GM18519 (cell line): ENCODE measurements at regions not wholly inside any gene's neighbourhood (a gene's known extent, or its start where the extent isn't known, plus 50 kb on each side); places are given as distances from the start of the nearest gene placed in this dataset.

Experiments
- ATAC-seq: cut with Tn5 transposase; IDR thresholded peaks from one replicate; pipeline ENCODE4 v1.9.1; 2021; ENCODE audit warnings: mild to moderate bottlenecking, moderate library complexity; ENCODE audit not compliant: unreplicated experiment, low FRiP score

- ATAC-seq = no peak
Observed at GRCh38 chr2:16023506-16024360, 83.4 kb downstream of the MYCN start.

GRCh38 chr2:16022548-16023240 is 82.3 kb downstream of the MYCN start:
- ATAC-seq = no peak

GRCh38 chr2:16021611-16022363 is 81.4 kb downstream of the MYCN start:
- ATAC-seq = no peak

- no peak for ATAC-seq
Observed at GRCh38 chr2:16020389-16021008, 80.1 kb downstream of the MYCN start.

- no peak for ATAC-seq
Observed at GRCh38 chr2:16019617-16020351, 79.4 kb downstream of the MYCN start.

- ATAC-seq = no peak
Observed at GRCh38 chr2:16019060-16019480, 78.7 kb downstream of the MYCN start.

GRCh38 chr2:16018277-16019059 is 78.1 kb downstream of the MYCN start:
- no peak for ATAC-seq

GRCh38 chr2:16016282-16016681 is 75.9 kb downstream of the MYCN start:
- ATAC-seq = no peak

- no peak for ATAC-seq
Observed at GRCh38 chr2:16015903-16016265, 75.5 kb downstream of the MYCN start.

GRCh38 chr2:16015210-16015902 is 75.0 kb downstream of the MYCN start:
- no peak for ATAC-seq

GRCh38 chr2:16014802-16015201 is 74.5 kb downstream of the MYCN start:
- ATAC-seq = no peak

GRCh38 chr2:16014041-16014787 is 73.9 kb downstream of the MYCN start:
- ATAC-seq = no peak

GRCh38 chr2:16013359-16013911 is 73.1 kb downstream of the MYCN start:
- ATAC-seq = no peak

GRCh38 chr2:16012626-16013358 is 72.4 kb downstream of the MYCN start:
- no peak for ATAC-seq

- no peak for ATAC-seq
Observed at GRCh38 chr2:16012029-16012596, 71.8 kb downstream of the MYCN start.

- no peak for ATAC-seq
Observed at GRCh38 chr2:16011621-16011960, 71.2 kb downstream of the MYCN start.
